Stimulated activated CD4-positive, alpha-beta T cell treated with anti-CD3 and anti-CD28 coated beads, Interleukin-4, amount 100 ng/mL, for 4 hours (primary cell): ENCODE measurements at regions not wholly inside any gene's neighbourhood (a gene's known extent, or its start where the extent isn't known, plus 50 kb on each side); places are given as distances from the start of the nearest gene placed in this dataset.
A peak's percentile ranks its signal among the peaks of the same experiment; 100 is the strongest.

Source experiments
- DNase-seq, 2 experiments: peaks; one replicate each; pipeline ENCODE4 v3.0.0-alpha.2; 2020

GRCh38 chr4:145345401-145345800, 136.3 kb upstream of the SMAD1 start:
- DNase-seq: no peak

DNA sequence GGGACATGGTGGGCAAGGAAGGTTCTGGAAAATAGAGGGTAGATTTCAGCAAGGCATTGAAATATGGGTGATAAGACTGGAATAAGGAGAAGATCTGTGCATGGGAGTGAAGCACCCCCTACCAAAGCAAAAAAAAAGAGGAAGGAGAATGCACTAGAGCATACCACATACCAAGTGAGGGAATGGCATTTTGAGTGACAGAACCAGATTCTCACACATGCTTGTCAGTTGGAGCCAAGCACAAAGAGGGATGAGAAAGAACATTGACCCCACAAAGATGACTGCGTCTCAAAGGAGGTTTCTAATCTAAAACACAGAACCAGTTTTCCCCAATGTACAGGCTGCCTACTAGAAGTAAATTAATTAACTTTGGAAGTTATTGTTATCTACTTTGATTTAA, 140.3 kb upstream of the SMAD1 start:
- no peak for DNase-seq

DNA sequence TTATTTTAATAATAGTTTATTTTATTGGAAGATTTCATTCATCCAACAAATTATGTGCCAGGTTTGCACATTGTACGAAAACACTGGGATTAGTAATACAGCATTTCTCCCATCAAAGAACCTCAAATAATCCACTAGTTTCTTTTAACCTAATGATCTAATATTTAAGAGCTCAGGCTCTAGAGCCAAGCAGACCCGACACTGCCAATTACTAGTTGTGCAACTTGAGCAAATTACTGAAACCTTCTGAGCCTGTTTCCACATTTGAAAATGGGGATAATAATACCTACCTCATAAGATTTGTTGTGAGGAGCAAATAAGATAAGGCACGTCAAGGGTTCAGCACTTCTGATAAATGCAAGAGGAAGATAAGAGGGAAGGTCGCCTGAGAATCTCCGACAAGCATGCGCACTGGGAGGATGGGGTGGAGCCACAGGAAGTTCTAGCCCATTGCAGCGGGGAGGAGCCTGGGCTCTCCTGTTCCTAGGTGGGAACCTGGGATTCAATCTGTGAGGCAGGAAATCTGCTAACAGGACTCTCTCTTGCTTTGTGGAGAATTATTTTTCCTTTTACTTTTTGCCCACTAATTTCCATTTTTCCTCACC, 141.5 kb upstream of the SMAD1 start:
- DNase-seq: no peak

DNA sequence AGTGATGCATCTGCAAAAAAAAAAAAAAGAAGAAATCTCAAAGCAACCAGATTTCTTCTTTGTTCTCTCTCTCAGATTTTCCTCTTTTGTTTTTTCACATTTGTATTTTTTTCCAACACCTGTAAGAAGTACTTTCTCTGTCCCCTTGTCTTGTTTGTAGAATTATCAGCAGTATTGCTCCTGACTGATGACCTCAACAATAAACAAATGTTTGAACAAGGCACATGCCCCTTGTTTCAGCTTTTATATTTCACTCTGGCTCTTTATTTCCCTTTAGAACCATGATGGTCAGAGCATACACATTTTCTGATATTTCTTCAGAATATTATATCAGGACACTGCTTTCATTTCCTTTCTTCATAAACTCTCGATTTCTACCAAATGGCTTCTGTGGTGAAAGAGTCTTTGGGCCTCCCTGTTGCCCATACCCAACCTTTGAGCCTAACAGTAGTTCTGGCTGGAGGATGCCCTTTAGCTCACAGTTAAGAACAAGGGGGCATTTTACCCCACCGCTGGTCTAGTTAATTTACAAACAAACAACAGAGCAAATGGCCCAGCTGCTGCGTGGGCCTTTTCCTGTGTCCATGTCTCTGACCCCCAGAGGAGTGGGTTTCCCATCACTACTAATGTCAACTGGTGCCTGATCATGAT, 142.5 kb upstream of the SMAD1 start:
- no peak for DNase-seq

- DNase-seq: no peak
Measured at GRCh38 chr4:145338568-145338967, 143.1 kb upstream of the SMAD1 start.

DNA sequence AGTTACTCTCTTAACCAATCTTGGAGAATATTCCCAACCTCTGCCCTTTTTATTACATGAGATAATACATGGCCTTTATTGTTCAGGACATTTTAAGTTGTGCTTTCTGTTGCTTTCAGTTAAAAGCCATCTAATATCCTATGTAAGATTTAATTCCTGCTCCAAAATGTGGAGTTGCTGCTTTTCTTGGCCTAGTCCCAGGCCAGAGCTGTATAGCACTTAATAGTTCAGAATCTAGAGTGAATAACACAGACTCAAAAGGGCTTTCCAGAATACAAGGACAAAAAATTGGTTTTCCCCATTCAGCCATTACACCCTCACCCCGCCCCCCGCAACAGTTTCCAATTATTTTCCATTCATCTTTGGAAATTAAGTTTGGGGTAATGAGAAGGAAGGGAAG, 144.3 kb upstream of the SMAD1 start:
- DNase-seq: no peak

DNA sequence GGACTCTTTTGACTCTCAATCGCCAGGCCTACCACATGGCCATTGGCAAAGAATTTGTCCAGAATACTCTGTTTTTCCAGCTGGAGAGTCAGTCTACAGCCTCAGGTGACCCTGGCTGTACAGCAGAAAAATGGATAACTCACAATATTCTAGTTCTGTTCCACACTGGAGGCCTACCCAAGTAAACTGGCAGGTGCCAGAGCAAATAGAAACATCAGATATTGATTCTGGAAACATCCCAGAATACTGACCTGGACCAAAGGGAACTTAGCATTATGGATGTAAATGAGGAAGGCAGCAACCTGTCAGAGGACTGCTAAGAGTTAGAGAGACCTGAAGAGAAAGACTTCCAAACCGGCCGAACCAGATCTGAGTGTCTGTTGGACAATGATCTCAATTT, 147.9 kb upstream of the SMAD1 start:
- DNase-seq: no peak

DNA sequence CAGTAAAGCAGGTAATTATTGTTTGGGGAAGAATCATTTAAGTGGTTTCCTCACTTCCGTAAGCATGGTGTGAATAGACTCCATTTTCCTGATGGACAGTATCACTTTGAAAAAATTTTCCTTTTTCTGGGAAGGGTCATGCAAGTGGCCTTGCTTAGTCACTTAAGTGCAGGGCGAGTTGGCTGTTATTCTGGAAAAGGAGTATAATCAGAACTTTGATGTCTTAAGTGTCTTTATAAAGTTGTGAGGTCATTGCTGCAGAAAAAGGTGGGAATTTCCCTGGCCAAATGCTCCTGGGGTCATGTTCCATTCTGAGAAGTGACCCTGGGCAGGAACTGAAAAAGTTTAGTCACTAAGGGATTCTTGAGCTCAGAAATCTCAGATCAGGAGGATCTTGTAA, 146.1 kb upstream of the OTUD4 start:
- DNase-seq: no peak

DNA sequence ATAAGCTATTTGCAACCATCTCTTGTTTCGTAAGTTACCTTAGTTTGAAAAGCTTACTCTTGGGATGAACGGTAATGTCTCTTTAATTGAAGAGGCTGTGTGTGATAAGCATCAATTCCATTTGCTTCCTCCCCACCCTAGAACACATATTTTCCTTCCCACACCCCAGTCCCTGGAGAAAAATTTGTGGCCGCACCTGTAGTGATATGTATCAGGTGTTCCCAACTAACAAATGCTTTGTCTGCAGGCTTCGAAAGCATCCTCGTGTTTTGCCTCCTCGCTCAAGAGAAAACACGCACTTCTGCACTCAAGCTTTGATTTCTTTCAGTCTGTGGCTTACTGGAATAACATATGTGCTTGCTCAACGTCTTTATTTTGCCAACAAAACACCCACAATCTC, 143.8 kb upstream of the OTUD4 start:
- no peak for DNase-seq

DNA sequence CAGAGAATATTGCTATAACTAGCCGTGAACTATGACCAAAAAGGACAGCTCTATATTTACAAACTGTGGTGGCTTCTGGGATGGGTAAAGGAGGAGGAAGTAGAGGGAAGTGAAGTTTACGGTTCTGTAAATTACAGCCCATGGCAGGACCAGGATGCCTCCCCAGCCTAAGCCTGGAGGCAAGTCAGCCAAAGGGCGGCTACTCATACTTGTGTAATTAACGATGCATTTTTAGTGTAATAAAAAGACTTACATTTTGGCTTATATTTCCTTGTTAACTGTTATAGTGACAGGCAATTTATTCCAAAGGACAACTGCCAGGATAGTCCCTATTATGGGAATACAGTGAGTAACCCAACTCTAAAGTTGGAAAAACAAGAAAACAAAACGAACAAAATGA, 139.9 kb upstream of the OTUD4 start:
- no peak for DNase-seq

DNA sequence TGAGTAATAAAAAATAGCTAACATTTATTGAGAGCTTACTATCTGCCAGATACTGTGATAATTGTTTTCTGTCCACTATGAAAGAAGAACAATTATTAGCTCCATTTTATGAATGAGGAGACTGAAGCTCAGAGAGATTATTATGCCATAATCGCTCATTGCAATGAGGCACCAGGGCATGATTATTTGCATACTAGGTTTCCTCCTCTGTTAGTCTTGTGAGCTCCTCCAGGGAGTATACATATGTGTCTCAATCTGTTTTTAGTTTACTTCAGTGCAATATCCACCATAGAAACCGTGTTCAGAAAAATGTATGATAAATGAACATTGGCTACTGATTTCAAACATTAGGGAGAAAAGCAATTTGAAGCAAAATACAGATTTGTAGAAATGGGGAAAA, 139.4 kb upstream of the OTUD4 start:
- no peak for DNase-seq

DNA sequence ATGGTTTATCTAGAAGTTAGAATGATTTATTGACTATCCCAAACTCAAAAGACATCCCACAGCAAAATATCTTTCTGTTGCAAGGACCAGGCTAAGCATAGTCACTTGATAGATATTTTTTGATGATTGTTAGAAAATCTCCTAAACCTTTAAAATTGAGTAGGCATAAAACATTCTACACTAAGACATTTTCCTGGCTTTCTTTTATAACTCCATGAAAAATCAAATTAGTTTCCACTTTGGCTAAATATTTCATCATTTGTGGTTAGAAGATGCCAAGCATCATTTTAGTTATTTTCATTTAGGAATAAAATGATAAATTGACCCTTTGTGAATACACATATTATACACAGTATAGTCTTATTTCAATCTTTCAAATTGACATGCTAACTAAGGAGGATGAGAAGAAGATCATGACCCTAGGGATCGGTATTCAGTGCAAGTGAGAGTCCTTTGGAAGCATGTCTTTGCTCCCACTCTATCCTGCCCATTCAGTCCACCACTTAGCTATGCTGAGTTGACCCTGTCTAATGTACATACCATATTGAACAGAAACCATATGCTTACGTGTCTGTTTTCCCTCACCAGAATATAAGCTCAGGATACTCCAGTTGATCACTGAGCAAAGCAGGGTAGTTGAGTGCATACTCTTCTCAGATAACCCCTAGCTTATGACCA, 136.6 kb upstream of the OTUD4 start:
- no peak for DNase-seq

DNA sequence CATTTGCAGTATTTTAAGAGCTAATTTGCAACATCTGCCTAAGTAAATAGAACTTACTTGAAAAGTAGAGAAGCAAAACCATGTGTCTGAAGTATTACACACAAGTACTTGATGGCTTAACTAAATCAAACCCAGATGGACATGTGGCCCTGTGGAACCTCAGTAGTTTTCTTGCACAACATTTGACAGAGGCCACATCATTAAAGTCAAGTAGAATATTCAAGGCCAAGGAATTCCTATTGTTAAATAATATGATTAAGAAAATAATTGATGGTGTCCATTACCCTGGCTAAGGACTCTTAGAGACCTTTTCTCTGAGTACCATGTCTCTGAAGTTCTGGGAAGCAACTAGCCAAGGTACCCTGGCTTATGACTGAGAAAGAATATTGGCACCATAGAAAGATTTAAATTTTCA, 135.4 kb upstream of the OTUD4 start:
- DNase-seq: no peak

- no peak for DNase-seq
Measured at GRCh38 chr4:145308598-145308997, 128.2 kb upstream of the OTUD4 start.

GRCh38 chr4:145307763-145308430, 127.5 kb upstream of the OTUD4 start:
- no peak for DNase-seq

- no peak for DNase-seq
Measured at GRCh38 chr4:145307120-145307519, 126.7 kb upstream of the OTUD4 start.

DNA sequence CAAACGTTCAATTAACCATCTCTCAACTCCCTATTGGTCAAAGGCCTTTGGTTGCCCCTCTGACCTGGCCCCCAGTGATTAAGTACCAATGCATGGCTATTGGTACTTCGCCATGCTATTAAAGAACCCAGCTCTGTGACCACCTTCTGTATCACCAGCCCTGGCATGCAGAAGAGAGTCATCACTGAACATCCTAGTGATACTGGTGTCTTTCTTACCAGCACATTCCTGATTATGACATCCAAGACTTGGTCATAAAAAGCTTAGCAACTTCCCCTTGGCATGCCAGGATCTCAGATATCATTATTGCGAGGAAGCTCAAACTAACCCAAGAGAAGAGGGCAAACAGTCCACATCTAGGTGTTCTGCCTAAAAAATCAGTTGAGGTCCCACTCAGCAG, 122.3 kb upstream of the OTUD4 start:
- DNase-seq: no peak

DNA sequence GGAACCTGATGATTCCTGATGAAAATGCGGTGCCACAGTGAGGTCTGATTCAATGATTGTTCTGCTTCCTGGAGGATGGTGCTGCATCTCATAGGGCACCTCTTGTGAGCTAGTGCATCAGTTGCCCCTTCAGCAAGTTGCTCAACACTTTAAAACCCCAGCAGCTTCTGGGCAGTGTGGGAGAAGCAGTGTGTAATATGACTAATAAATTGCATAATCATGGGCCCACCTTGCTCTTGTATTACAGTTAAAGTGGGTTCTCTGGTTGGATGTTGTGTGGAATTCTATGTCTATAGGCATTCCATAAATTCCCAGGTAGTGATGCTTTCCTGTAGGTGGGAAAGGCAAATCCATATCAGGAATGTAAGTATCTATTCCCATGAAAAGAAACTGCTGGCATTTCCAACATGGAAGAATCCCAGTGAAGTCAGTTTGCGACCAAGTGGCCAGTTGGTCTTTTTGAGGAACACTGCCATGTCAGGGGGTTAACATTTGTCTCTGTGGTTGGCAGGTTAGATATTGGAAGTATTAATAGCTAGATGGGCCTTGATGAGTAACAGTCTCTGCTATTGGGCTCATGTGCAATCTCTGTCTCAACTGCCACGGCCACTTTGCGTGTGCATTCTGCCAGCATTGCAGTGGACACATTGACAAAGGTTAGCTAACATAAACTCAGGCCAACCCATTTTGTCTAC, 121.1 kb upstream of the OTUD4 start:
- no peak for DNase-seq

GRCh38 chr4:145299380-145300076, 119.1 kb upstream of the OTUD4 start:
- DNase-seq: peak; percentile 60 to 81

DNA sequence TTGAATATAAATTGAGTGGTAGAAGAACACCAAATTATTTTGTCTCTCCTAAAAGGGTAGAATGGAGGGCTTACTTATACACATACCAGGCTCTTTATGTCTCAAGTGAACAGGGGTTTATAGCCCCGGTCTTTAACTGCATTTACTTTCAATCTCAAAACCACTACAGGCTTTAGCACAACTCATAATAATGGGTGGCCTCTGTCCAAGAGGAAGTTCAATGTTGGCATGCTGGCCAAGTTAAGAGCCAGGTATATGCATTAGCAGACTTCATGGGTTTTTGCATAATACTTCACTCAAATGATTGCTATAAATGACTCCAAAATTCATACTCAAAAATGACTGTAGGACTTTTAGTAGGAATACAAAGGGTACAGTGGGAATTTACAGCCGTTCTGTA, 118.5 kb upstream of the OTUD4 start:
- no peak for DNase-seq

DNA sequence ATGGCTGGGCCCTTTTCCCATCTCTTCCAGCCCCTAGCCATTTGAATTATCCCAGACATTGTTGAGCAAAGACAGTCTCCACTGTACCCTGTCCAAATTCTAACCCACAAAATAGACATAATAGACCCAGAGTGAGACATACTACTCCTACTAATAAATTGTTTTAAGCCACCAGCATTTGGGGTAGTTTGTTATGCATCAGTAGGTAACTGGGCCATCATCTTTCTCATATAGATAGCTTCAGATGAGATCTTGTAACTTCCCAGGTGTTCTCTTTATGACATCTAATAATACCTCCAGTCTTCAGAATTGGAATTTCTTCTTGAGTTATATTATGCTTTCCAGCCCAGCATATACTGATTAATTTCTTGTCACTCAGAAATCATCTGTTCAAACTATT, 117.2 kb upstream of the OTUD4 start:
- no peak for DNase-seq

DNA sequence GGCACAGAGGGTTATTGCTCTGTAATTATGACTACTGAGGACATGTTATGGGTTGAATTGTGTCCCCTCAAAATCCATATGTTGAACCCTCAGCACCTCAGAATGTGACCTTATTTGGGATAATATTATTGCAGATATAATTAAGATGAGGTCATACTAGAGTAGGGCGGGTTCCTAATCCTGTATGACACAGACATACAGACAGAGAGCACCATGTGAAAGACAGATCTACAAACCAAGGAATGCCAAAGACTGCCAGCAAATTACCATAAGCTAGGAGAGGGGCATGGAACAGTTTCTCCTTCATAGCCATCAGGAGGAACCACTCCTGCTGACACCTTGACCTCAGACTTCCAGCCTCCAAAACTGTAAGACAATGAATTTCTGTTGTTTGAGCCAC, 115.2 kb upstream of the OTUD4 start:
- DNase-seq: no peak

- no peak for DNase-seq
Measured at GRCh38 chr4:145295122-145295521, 114.7 kb upstream of the OTUD4 start.
